Suppressor macrophage treated with lipopolysaccharide for 4 hours (primary cell): ENCODE measurements at regions not wholly inside any gene's neighbourhood (a gene's known extent, or its start where the extent isn't known, plus 50 kb on each side); places are given as distances from the start of the nearest gene placed in this dataset.
"Not testable (repeated sequence)": the region's sequence is repeated elsewhere in the genome, so short reads cannot be mapped to it uniquely, and the experiment has no call there.

Source experiments
- DNase-seq: peaks from one replicate; pipeline ENCODE4 v3.0.0-alpha.2; 2020

GRCh38 chr15:30688684-30689083 lies 62.8 kb downstream of the ARHGAP11B start:
- not testable (repeated sequence) for DNase-seq

GRCh38 chr15:30690153-30690552 lies 64.2 kb downstream of the ARHGAP11B start:
- not testable (repeated sequence) for DNase-seq

- not testable (repeated sequence) for DNase-seq
These were observed 69.9 kb downstream of the ARHGAP11B start for GRCh38 chr15:30695811-30696210.

- not testable (repeated sequence) for DNase-seq
These were observed 70.7 kb downstream of the ARHGAP11B start for GRCh38 chr15:30696439-30697314.

- not testable (repeated sequence) for DNase-seq
These were observed 71.4 kb downstream of the ARHGAP11B start for GRCh38 chr15:30697315-30697685.

GRCh38 chr15:30700006-30700597 lies 74.2 kb downstream of the ARHGAP11B start:
- DNase-seq: not testable (repeated sequence)

- not testable (repeated sequence) for DNase-seq
These were observed 82.2 kb downstream of the ARHGAP11B start for GRCh38 chr15:30707976-30708685.

- not testable (repeated sequence) for DNase-seq
These were observed 82.9 kb downstream of the ARHGAP11B start for GRCh38 chr15:30708809-30709208.

- DNase-seq: not testable (repeated sequence)
These were observed 92.2 kb downstream of the ARHGAP11B start for GRCh38 chr15:30718038-30718643.

- DNase-seq: not testable (repeated sequence)
These were observed 93.4 kb downstream of the ARHGAP11B start for GRCh38 chr15:30719363-30719762.

GRCh38 chr15:30720825-30721224 lies 94.9 kb downstream of the ARHGAP11B start:
- DNase-seq: peak; percentile 24

- not testable (repeated sequence) for DNase-seq
These were observed 95.6 kb downstream of the ARHGAP11B start for GRCh38 chr15:30721529-30721928.

- not testable (repeated sequence) for DNase-seq
These were observed 97.7 kb downstream of the ARHGAP11B start for GRCh38 chr15:30723540-30724175.

GRCh38 chr15:30729880-30730590 lies 104.1 kb downstream of the ARHGAP11B start:
- DNase-seq: not testable (repeated sequence)

- DNase-seq: not testable (repeated sequence)
These were observed 104.7 kb downstream of the ARHGAP11B start for GRCh38 chr15:30730633-30731032.

- not testable (repeated sequence) for DNase-seq
These were observed 106.2 kb downstream of the ARHGAP11B start for GRCh38 chr15:30732100-30732499.

GRCh38 chr15:30735884-30736564 lies 110.1 kb downstream of the ARHGAP11B start:
- not testable (repeated sequence) for DNase-seq

GRCh38 chr15:30742796-30743195 lies 116.9 kb downstream of the ARHGAP11B start:
- DNase-seq: not testable (repeated sequence)

GRCh38 chr15:30749048-30749447 lies 123.1 kb downstream of the ARHGAP11B start:
- DNase-seq: not testable (repeated sequence)

GRCh38 chr15:30755036-30755687 lies 129.2 kb downstream of the ARHGAP11B start:
- not testable (repeated sequence) for DNase-seq
